ENCODE measurements at regions not wholly inside any gene's neighbourhood (a gene's known extent, or its start where the extent isn't known, plus 50 kb on each side); places are given as distances from the start of the nearest gene placed in this dataset.
A peak's percentile ranks its signal among the peaks of the same experiment; 100 is the strongest.

DNA sequence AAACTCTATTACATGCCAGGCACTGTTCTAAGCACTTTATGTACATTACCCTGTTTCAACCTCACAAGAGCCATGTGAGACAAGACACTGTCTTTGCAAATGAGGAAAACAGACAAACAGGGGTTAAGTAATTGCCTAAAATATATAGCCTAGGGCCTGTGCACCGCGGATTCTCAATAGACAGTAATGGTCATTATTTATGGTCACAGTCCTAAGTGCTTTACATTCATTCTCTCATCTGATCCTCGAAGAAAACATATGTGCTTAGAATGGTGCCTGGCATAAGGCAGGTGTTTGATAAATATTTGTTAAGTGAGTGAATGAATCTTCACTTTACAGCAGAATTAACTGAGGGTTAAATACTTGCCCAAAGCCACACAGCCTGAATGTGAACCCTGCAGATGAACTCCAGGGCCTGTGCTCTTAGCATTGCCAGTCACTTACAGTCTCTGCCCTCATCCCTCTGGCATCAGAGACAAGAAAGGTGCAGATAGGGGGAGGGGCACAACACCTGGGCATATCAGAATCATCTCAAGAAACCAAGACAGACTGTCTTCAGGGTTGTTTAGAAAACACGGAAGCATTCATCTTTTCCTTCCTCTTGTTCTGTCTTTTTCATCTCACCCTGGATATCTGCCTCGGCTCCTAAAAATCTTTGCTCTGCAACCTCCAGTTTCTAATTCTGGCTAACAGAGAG lies 92.8 kb upstream of the SASH1 start:
- Histone ChIP-seq H3K27me3 (peaks cover 0 to 28% (median 4%) of the 10 kb centered on the region in 11 experiments; a peak in 10 of 22 replicates), H3K4me3 (no peak overlapping the region), H3K9me3 (replicated peaks in 1 of 11) (no peaks in the 10 kb centered on the region), H4K20me1 (peaks cover 0 to 4% (median 0%) of the 10 kb centered on the region in 11 experiments; a peak in 2 of 22 replicates), H3K36me3 (no peaks in the 10 kb centered on the region), H3K4me2 (peak overlapping the region in 1 of 11 experiments; percentile 92; a peak in 3 of 22 replicates), H3K9ac (no peak overlapping the region), H3K27ac (no peak overlapping the region), H3K4me1 (peaks cover 16 to 63% (median 31%) of the 10 kb centered on the region in 10 experiments)
- no peak for TF ChIP-seq Cebpa-rat (IDR thresholded peaks at IDR 0.05)

DNA sequence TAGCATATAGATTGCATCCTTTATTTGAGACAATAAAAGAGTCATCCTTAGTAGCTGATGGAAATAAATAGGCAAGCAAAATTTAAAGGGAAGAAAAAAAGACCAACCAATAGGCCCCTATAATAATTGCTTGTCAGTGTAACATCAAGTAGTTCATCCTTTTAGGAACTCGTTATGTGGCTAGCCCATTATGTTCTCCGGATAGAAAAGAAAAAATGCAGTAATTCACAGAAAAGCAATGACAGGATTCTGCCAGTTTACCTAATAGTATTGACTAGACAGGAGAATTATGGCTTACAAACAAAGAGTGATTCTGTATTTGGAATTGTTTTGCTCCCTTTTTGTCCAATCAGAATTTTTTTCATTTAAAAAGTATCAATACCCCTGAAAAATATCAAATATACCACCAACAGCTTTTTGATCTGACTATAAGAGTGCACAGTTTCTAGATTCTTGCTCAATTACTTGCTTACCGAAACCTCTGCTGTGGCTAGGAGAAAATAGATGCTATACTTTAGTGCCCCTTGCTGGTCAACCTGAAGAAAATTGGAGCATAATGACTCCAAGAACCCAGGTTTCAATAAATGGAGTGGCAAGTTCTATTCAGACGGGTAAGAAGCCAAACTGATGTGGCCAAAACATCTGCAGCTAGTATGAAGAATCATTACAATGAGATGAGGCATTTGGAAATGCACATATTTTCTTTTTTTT lies 91.5 kb upstream of the SASH1 start:
- no peak for TF ChIP-seq Cebpa-rat (IDR thresholded peaks at IDR 0.05)
- H3K27me3 ChIP-seq, result peaks cover 0 to 28% (median 3%) of the 10 kb centered on the region in 11 experiments; a peak in 10 of 22 replicates
- H3K36me3 ChIP-seq, result no peaks in the 10 kb centered on the region
- H3K9me3 ChIP-seq (replicated peaks in 1 of 11), result no peaks in the 10 kb centered on the region
- no peak overlapping the region for H3K9ac ChIP-seq
- peaks cover 0 to 4% (median 0%) of the 10 kb centered on the region in 11 experiments; a peak in 2 of 22 replicates for H4K20me1 ChIP-seq
- no peak overlapping the region for H3K4me3 ChIP-seq
- H3K4me2 ChIP-seq, result no peak overlapping the region
- no peak overlapping the region for H3K27ac ChIP-seq
- H3K4me1 ChIP-seq, result peaks cover 12 to 50% (median 22%) of the 10 kb centered on the region in 10 experiments; a peak in 17 of 20 replicates

GRCh38 chr6:148251891-148252290 lies 90.7 kb upstream of the SASH1 start:
- H4K20me1 ChIP-seq, result peaks cover 0 to 4% (median 0%) of the 10 kb centered on the region in 11 experiments; a peak in 2 of 22 replicates
- no peaks in the 10 kb centered on the region for H3K9me3 ChIP-seq (replicated peaks in 1 of 11)
- TF ChIP-seq Cebpa-rat (IDR thresholded peaks at IDR 0.05), result no peak
- H3K36me3 ChIP-seq, result no peaks in the 10 kb centered on the region
- H3K27ac ChIP-seq, result no peak overlapping the region
- H3K9ac ChIP-seq, result no peak overlapping the region
- H3K27me3 ChIP-seq, result peaks cover 0 to 28% (median 3%) of the 10 kb centered on the region in 11 experiments; a peak in 10 of 22 replicates
- peak overlapping the region in 10 of 11 experiments; percentile 12 to 59 (median 36); a peak in 12 of 22 replicates for H3K4me2 ChIP-seq
- H3K4me3 ChIP-seq, result no peak overlapping the region
- H3K4me1 ChIP-seq, result peaks cover 12 to 43% (median 21%) of the 10 kb centered on the region in 10 experiments; a peak in 17 of 20 replicates

GRCh38 chr6:148257810-148258209 lies 84.8 kb upstream of the SASH1 start:
- Histone ChIP-seq H3K27ac (no peak overlapping the region), H3K27me3 (peaks cover 0 to 2% (median 0%) of the 10 kb centered on the region in 11 experiments; a peak in 3 of 22 replicates), H3K4me2 (no peak overlapping the region), H3K4me3 (no peak overlapping the region), H3K9me3 (replicated peaks in 1 of 11) (no peaks in the 10 kb centered on the region), H3K36me3 (no peaks in the 10 kb centered on the region), H4K20me1 (no peaks in the 10 kb centered on the region), H3K4me1 (peaks cover 0 to 12% (median 0%) of the 10 kb centered on the region in 10 experiments; a peak in 4 of 20 replicates), H3K9ac (no peak overlapping the region)
- TF ChIP-seq Cebpa-rat (IDR thresholded peaks at IDR 0.05), result no peak

GRCh38 chr6:148258868-148259267 lies 83.8 kb upstream of the SASH1 start:
- H3K27me3 ChIP-seq, result no peaks in the 10 kb centered on the region
- peaks cover 0 to 9% (median 0%) of the 10 kb centered on the region in 10 experiments; a peak in 4 of 20 replicates for H3K4me1 ChIP-seq
- TF ChIP-seq Cebpa-rat (IDR thresholded peaks at IDR 0.05), result no peak
- H3K4me2 ChIP-seq, result no peak overlapping the region
- no peaks in the 10 kb centered on the region for H4K20me1 ChIP-seq
- no peaks in the 10 kb centered on the region for H3K9me3 ChIP-seq (replicated peaks in 1 of 11)
- H3K4me3 ChIP-seq, result no peak overlapping the region
- H3K9ac ChIP-seq, result no peak overlapping the region
- H3K27ac ChIP-seq, result no peak overlapping the region
- no peaks in the 10 kb centered on the region for H3K36me3 ChIP-seq

GRCh38 chr6:148261470-148261869 lies 81.2 kb upstream of the SASH1 start:
- H3K4me3 ChIP-seq, result no peak overlapping the region
- H3K36me3 ChIP-seq, result no peaks in the 10 kb centered on the region
- H3K27ac ChIP-seq, result no peak overlapping the region
- H3K27me3 ChIP-seq, result no peaks in the 10 kb centered on the region
- peaks cover 0 to 9% (median 0%) of the 10 kb centered on the region in 10 experiments; a peak in 4 of 20 replicates for H3K4me1 ChIP-seq
- no peak overlapping the region for H3K9ac ChIP-seq
- no peaks in the 10 kb centered on the region for H3K9me3 ChIP-seq (replicated peaks in 1 of 11)
- no peaks in the 10 kb centered on the region for H4K20me1 ChIP-seq
- peak overlapping the region in 3 of 11 experiments; percentile 18 to 52 (median 41); a peak in 4 of 22 replicates for H3K4me2 ChIP-seq
- no peak for TF ChIP-seq Cebpa-rat (IDR thresholded peaks at IDR 0.05)

GRCh38 chr6:148263010-148263409 lies 79.6 kb upstream of the SASH1 start:
- Histone ChIP-seq H3K4me2 (no peak overlapping the region), H3K4me3 (no peak overlapping the region), H3K27ac (no peak overlapping the region), H3K27me3 (no peaks in the 10 kb centered on the region), H4K20me1 (no peaks in the 10 kb centered on the region), H3K9me3 (replicated peaks in 1 of 11) (no peaks in the 10 kb centered on the region), H3K36me3 (no peaks in the 10 kb centered on the region), H3K9ac (no peak overlapping the region), H3K4me1 (peaks cover 0 to 9% (median 0%) of the 10 kb centered on the region in 10 experiments; a peak in 4 of 20 replicates)
- no peak for TF ChIP-seq Cebpa-rat (IDR thresholded peaks at IDR 0.05)

- Histone ChIP-seq H3K4me2 (no peak overlapping the region), H3K9me3 (replicated peaks in 1 of 11) (no peaks in the 10 kb centered on the region), H3K27ac (no peak overlapping the region), H3K4me3 (no peak overlapping the region), H3K36me3 (no peaks in the 10 kb centered on the region), H3K27me3 (no peaks in the 10 kb centered on the region), H3K4me1 (peaks cover 0 to 9% (median 0%) of the 10 kb centered on the region in 10 experiments; a peak in 4 of 20 replicates), H4K20me1 (no peaks in the 10 kb centered on the region), H3K9ac (no peak overlapping the region)
- no peak for TF ChIP-seq Cebpa-rat (IDR thresholded peaks at IDR 0.05)
These were observed 78.7 kb upstream of the SASH1 start for GRCh38 chr6:148263961-148264360.

- no peak overlapping the region for H3K27ac ChIP-seq
- H3K4me1 ChIP-seq, result peaks cover 0 to 9% (median 0%) of the 10 kb centered on the region in 10 experiments; a peak in 4 of 20 replicates
- no peak overlapping the region for H3K4me2 ChIP-seq
- H3K9ac ChIP-seq, result no peak overlapping the region
- no peaks in the 10 kb centered on the region for H3K9me3 ChIP-seq (replicated peaks in 1 of 11)
- H4K20me1 ChIP-seq, result no peaks in the 10 kb centered on the region
- no peak overlapping the region for H3K4me3 ChIP-seq
- no peaks in the 10 kb centered on the region for H3K36me3 ChIP-seq
- no peak for TF ChIP-seq Cebpa-rat (IDR thresholded peaks at IDR 0.05)
- no peaks in the 10 kb centered on the region for H3K27me3 ChIP-seq
These were observed 77.6 kb upstream of the SASH1 start for GRCh38 chr6:148265054-148265453.

Measured in BLaER1 treated with 17β-estradiol and CSF1 and Interleukin-3, amounts not matched to agents 10 nM and 100 nM (cell line).